H9 (cell line): ENCODE measurements at regions not wholly inside any gene's neighbourhood (a gene's known extent, or its start where the extent isn't known, plus 50 kb on each side); places are given as distances from the start of the nearest gene placed in this dataset.
A peak's percentile ranks its signal among the peaks of the same experiment; 100 is the strongest.
"Not testable (repeated sequence)": the region's sequence is repeated elsewhere in the genome, so short reads cannot be mapped to it uniquely, and the experiment has no call there.

Experiments
- DNase-seq: peaks from one replicate; pipeline ENCODE4 v3.0.0-alpha.2; 2017
- H2AFZ ChIP-seq: one replicate; pipeline ENCODE4 v1.6.1; 2013; ENCODE audit warnings: mild to moderate bottlenecking, low read length, control low read depth, moderate library complexity
- H2AK5ac ChIP-seq: 2 replicates; pipeline ENCODE4 v1.6.1; 2013; ENCODE audit warnings: low read length, control low read depth, mixed read lengths; ENCODE audit not compliant: insufficient read length
- H2BK120ac ChIP-seq: one replicate; pipeline ENCODE4 v1.6.1; 2013; ENCODE audit warnings: low read depth, mild to moderate bottlenecking, low read length, control low read depth, inconsistent platforms; ENCODE audit not compliant: poor library complexity, severe bottlenecking
- H2BK12ac ChIP-seq: 2 replicates; pipeline ENCODE4 v1.6.1; 2013; ENCODE audit warnings: low read length, control low read depth, mixed read lengths, low read depth; ENCODE audit not compliant: insufficient read length
- H2BK15ac ChIP-seq: 2 replicates; pipeline ENCODE4 v1.6.1; 2013; ENCODE audit warnings: low read depth, low read length, control low read depth
- H2BK20ac ChIP-seq: one replicate; pipeline ENCODE4 v1.6.1; 2013; ENCODE audit warnings: low read depth, mild to moderate bottlenecking, low read length, control low read depth, inconsistent platforms; ENCODE audit not compliant: poor library complexity, severe bottlenecking
- H2BK5ac ChIP-seq: 2 replicates; pipeline ENCODE4 v1.6.1; 2013; ENCODE audit warnings: low read length, control low read depth, mixed read lengths; ENCODE audit not compliant: insufficient read length
- H3K14ac ChIP-seq: 2 replicates; pipeline ENCODE4 v1.6.1; 2013; ENCODE audit warnings: low read length, control low read depth; ENCODE audit not compliant: insufficient read depth
- H3K18ac ChIP-seq: 2 replicates; pipeline ENCODE4 v1.6.1; 2013; ENCODE audit warnings: low read depth, mild to moderate bottlenecking, mixed read lengths, low read length, control low read depth; ENCODE audit not compliant: insufficient read length
- H3K23ac ChIP-seq: 2 replicates; pipeline ENCODE4 v1.6.1; 2013; ENCODE audit warnings: low read length, control low read depth, mixed read lengths, low read depth; ENCODE audit not compliant: insufficient read length
- H3K23me2 ChIP-seq: 2 replicates; pipeline ENCODE4 v1.6.1; 2013; ENCODE audit warnings: low read depth, mild to moderate bottlenecking, mixed read lengths, low read length, control low read depth; ENCODE audit not compliant: insufficient read length, poor library complexity, severe bottlenecking
- H3K27ac ChIP-seq: 2 replicates; pipeline ENCODE4 v1.5.1; 2013; ENCODE audit warnings: low read length, control low read depth, mixed read lengths, low read depth; ENCODE audit not compliant: insufficient read length
- H3K27me3 ChIP-seq: 2 replicates; pipeline ENCODE4 v1.6.1; 2013; ENCODE audit warnings: low read length, control low read depth, inconsistent platforms; ENCODE audit not compliant: insufficient read depth
- H3K4ac ChIP-seq: 2 replicates; pipeline ENCODE4 v1.6.1; 2013; ENCODE audit warnings: low read depth, mild to moderate bottlenecking, control low read depth, inconsistent platforms, low read length, moderate library complexity
- H3K4me1 ChIP-seq: 2 replicates; pipeline ENCODE4 v1.6.1; 2013; ENCODE audit warnings: low read length, control low read depth, inconsistent platforms; ENCODE audit not compliant: insufficient read depth
- H3K4me2 ChIP-seq: 2 replicates; pipeline ENCODE4 v1.6.1; 2013; ENCODE audit warnings: low read length, control low read depth, mixed read lengths; ENCODE audit not compliant: insufficient read length, insufficient read depth
- H3K56ac ChIP-seq: 2 replicates; pipeline ENCODE4 v1.6.1; 2013; ENCODE audit warnings: low read depth, mild to moderate bottlenecking, mixed read lengths, low read length, control low read depth; ENCODE audit not compliant: insufficient read length
- H3K79me1 ChIP-seq: 2 replicates; pipeline ENCODE4 v1.6.1; 2013; ENCODE audit warnings: low read depth, mild to moderate bottlenecking, moderate library complexity, low read length, control low read depth, inconsistent platforms; ENCODE audit not compliant: insufficient read depth, poor library complexity, severe bottlenecking
- H3K79me2 ChIP-seq: 2 replicates; pipeline ENCODE4 v1.6.1; 2013; ENCODE audit warnings: low read length, control low read depth, inconsistent platforms; ENCODE audit not compliant: insufficient read depth
- H3K9ac ChIP-seq: 2 replicates; pipeline ENCODE4 v1.6.1; 2013; ENCODE audit warnings: low read length, control low read depth, mixed read lengths; ENCODE audit not compliant: insufficient read length; ENCODE audit errors: extremely low read depth
- H3K9me3 ChIP-seq: one replicate; pipeline ENCODE4 v1.6.1; 2013; ENCODE audit warnings: low read depth, low read length, inconsistent platforms; ENCODE audit not compliant: control insufficient read depth
- H3T11ph ChIP-seq: one replicate; pipeline ENCODE4 v1.6.1; 2013; ENCODE audit warnings: mild to moderate bottlenecking, low read length, control low read depth, inconsistent platforms
- H4K20me1 ChIP-seq: one replicate; pipeline ENCODE4 v1.6.1; 2013; ENCODE audit not compliant: control insufficient read depth, insufficient read length, insufficient read depth
- H4K5ac ChIP-seq: 2 replicates; pipeline ENCODE4 v1.6.1; 2013; ENCODE audit warnings: low read depth, mild to moderate bottlenecking, mixed read lengths, low read length, control low read depth; ENCODE audit not compliant: insufficient read length
- H4K8ac ChIP-seq: replicated peaks from 2 replicates; pipeline ENCODE4 v1.6.1; 2013; ENCODE audit warnings: low read length, control low read depth, mixed read lengths, low read depth; ENCODE audit not compliant: insufficient read length
- H4K91ac ChIP-seq: 2 replicates; pipeline ENCODE4 v1.6.1; 2013; ENCODE audit warnings: low read depth, mild to moderate bottlenecking, moderate library complexity, mixed read lengths, low read length, control low read depth; ENCODE audit not compliant: insufficient read length
- H3K27ac Mint-ChIP-seq, 3 experiments: 2 replicates in 2 of 3; 3 replicates in 1 of 3; pipeline ENCODE4 v1.8.0; 2020 to 2021; ENCODE audit warnings: mixed read lengths in 3 of 3, mild to moderate bottlenecking in 1 of 3, moderate library complexity in 1 of 3
- H3K27me3 Mint-ChIP-seq: 2 replicates; pipeline ENCODE4 v1.8.0; 2021; ENCODE audit warnings: low read depth, mild to moderate bottlenecking, moderate library complexity, mixed read lengths
- H3K36me3 Mint-ChIP-seq, 3 experiments: 2 replicates in 2 of 3; 3 replicates in 1 of 3; pipeline ENCODE4 v1.8.0; 2020 to 2021; ENCODE audit warnings: low read depth in 3 of 3, mixed read lengths in 3 of 3; ENCODE audit not compliant: insufficient read depth in 1 of 3
- H3K4me1 Mint-ChIP-seq, 2 experiments: 2 replicates each; pipeline ENCODE4 v1.8.0; 2020; ENCODE audit warnings: mixed read lengths in 2 of 2
- H3K4me3 Mint-ChIP-seq, 2 experiments: 2 replicates in 1 of 2; 3 replicates in 1 of 2; pipeline ENCODE4 v1.8.0; 2020 to 2021; ENCODE audit warnings: mild to moderate bottlenecking in 2 of 2, mixed read lengths in 2 of 2, moderate library complexity in 1 of 2
- H3K9me3 Mint-ChIP-seq, 2 experiments: 2 replicates in 1 of 2; 3 replicates in 1 of 2; pipeline ENCODE4 v1.8.0; 2020; ENCODE audit warnings: mild to moderate bottlenecking in 2 of 2, mixed read lengths in 2 of 2, moderate library complexity in 1 of 2
- CTCF ChIP-seq: fragments of 200-600 bp; sonication (generic); conservative IDR thresholded peaks from 3 replicates; pipeline ENCODE4 v1.8.0; 2021; ENCODE audit warnings: antibody characterized with exemption, mild to moderate bottlenecking
- WGBS: extraction: QIAGEN DNeasy Blood & Tissue Kit; methylation state at CpG from one replicate; pipeline ENCODE4 v1.1.7; 2013; ENCODE audit warnings: missing lambda C conversion rate, low lambda C conversion rate, mixed read lengths; ENCODE audit not compliant: insufficient read length; ENCODE audit errors: extremely low coverage; 5-methylcytosine and 5-hydroxymethylcytosine counted together

DNA sequence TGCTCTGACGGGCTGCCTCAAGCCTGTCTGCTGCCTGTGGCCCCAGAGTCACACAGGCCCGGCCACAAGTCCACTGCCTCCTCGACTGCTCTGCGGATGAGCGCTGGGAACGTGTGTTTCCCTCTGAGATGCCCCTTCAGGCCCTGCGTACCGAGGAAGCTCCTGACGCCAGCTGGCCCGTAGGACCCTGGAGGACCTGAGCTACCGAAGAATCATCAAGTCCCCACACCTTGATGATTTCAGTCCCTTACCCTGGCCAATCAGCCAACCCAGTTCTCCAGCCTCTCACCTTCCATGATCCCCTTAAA lies 96.6 kb upstream of the LRPAP1 start:
- no peak for DNase-seq
- H3K23ac ChIP-seq: no peak overlapping the region
- no peak overlapping the region for H3K18ac ChIP-seq
- H3K27me3 Mint-ChIP-seq: peaks cover 22% of the 10 kb centered on the region
- TF ChIP-seq CTCF: no peak
- H3K27ac Mint-ChIP-seq: peak overlapping the region in 1 of 3 experiments; percentile 85; a peak in 1 of 7 replicates
- H3K4me1 ChIP-seq: no peaks in the 10 kb centered on the region
- no peak overlapping the region for H2BK20ac ChIP-seq
- no peak overlapping the region for H4K91ac ChIP-seq
- no peak overlapping the region for H2BK5ac ChIP-seq
- peaks cover 0 to 7% (median 2%) of the 10 kb centered on the region in 3 experiments; a peak in 4 of 7 replicates for H3K36me3 Mint-ChIP-seq
- H3K14ac ChIP-seq: no peak overlapping the region
- H3K4me2 ChIP-seq: no peak overlapping the region
- H2AFZ ChIP-seq: no peak overlapping the region
- H3T11ph ChIP-seq: no peak overlapping the region
- WGBS: no CpG with 5 or more reads among the region's 11 CpGs
- no peaks in the 10 kb centered on the region for H3K9me3 ChIP-seq
- no peak overlapping the region for H2BK15ac ChIP-seq
- no peaks in the 10 kb centered on the region for H3K79me2 ChIP-seq
- H2BK12ac ChIP-seq: no peak overlapping the region
- no peak overlapping the region for H3K4me3 Mint-ChIP-seq
- no peaks in the 10 kb centered on the region; the same call in 1 of the 2 replicates for H3K27me3 ChIP-seq
- no peaks in the 10 kb centered on the region for H3K79me1 ChIP-seq
- H3K9ac ChIP-seq: no peak overlapping the region
- no peak overlapping the region for H4K8ac ChIP-seq
- peaks cover 2 to 12% of the 10 kb centered on the region in 2 experiments for H3K4me1 Mint-ChIP-seq
- H3K23me2 ChIP-seq: no peaks in the 10 kb centered on the region
- no peak overlapping the region for H3K56ac ChIP-seq
- H2AK5ac ChIP-seq: no peak overlapping the region
- H4K20me1 ChIP-seq: no peaks in the 10 kb centered on the region
- no peak overlapping the region for H3K27ac ChIP-seq
- no peak overlapping the region for H2BK120ac ChIP-seq
- no peak overlapping the region for H3K4ac ChIP-seq
- H3K9me3 Mint-ChIP-seq: peaks cover 3 to 4% of the 10 kb centered on the region in 2 experiments; a peak in 4 of 5 replicates
- H4K5ac ChIP-seq: no peak overlapping the region

- H2BK15ac ChIP-seq, H3K56ac ChIP-seq, DNase-seq, H2AK5ac ChIP-seq, H3T11ph ChIP-seq, H3K9ac ChIP-seq, H3K27me3 ChIP-seq, H3K14ac ChIP-seq, H2BK5ac ChIP-seq, H3K4me3 Mint-ChIP-seq, H3K36me3 Mint-ChIP-seq, H4K8ac ChIP-seq, H3K4ac ChIP-seq, H2BK120ac ChIP-seq, H3K9me3 ChIP-seq, H4K91ac ChIP-seq, H4K5ac ChIP-seq, H2AFZ ChIP-seq, H2BK12ac ChIP-seq, H4K20me1 ChIP-seq, H3K9me3 Mint-ChIP-seq, H3K23ac ChIP-seq, H3K27ac Mint-ChIP-seq, H3K18ac ChIP-seq, H3K27ac ChIP-seq, H3K4me2 ChIP-seq, H3K79me1 ChIP-seq, H3K23me2 ChIP-seq, H2BK20ac ChIP-seq, H3K79me2 ChIP-seq, H3K4me1 ChIP-seq: not testable (repeated sequence)
- Mint-ChIP-seq H3K4me1 (peaks cover 6 to 16% of the 10 kb centered on the region in 2 experiments), H3K27me3 (peaks cover 24% of the 10 kb centered on the region)
- no CpG with 5 or more reads among the region's 29 CpGs for WGBS
Observed at GRCh38 chr4:3627967-3628867, 96.0 kb upstream of the LRPAP1 start.
